DLD1 (cell line): ENCODE measurements at regions not wholly inside any gene's neighbourhood (a gene's known extent, or its start where the extent isn't known, plus 50 kb on each side); places are given as distances from the start of the nearest gene placed in this dataset.

Experiments
- in situ Hi-C: cut with HindIII; loops from 2 replicates; pipeline ENCODE4 v1.10.0; 2017; ENCODE audit warnings: low sequenced_read_pairs

DNA sequence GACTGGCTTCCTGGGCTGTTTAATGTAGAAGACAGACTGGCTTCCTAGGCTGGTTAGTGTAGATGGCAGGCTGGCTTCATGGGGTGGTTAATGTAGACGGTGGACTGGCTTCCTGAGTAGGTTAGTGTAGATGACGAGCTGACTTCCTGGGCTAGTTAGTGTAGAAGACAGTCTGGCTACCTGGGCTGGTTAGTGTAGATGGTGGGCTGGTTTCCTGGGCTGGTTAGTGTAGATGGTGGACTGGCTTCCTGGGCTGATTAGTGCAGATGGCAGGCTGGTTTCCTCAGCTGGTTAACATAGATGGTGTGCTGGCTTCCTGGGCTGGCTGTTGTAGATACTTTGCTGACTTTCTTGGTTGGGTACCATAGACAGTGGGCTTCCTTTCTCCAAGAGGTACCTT is 122.9 kb upstream of the PPP2R2D start:
- in situ Hi-C loops: no loop called here

- in situ Hi-C loops: no loop called here
These were observed 122.4 kb upstream of the PPP2R2D start for GRCh38 chr10:131778385-131778784.

DNA sequence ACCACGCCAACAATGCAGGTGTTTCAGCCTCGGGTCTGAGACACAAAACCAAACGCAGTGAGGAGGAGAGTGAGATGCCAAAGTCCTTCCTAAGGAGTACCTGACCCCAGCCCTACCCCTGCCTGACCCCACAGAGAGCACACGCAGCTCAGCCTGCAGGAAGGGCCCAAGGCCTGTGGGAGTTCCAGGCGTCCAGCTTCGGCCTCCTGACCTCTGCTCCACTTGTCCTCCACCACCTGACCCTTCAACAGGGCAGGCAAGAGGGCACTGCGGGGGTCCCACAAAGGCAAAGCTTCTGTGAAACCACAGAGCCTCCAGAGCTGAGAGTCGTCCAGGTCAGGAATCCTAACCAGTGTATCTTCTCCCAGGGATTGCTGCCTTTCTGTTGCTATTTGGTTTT is 122.0 kb upstream of the PPP2R2D start:
- in situ Hi-C loops: no loop called here

- in situ Hi-C loops: no loop called here
These were observed 121.0 kb upstream of the PPP2R2D start for GRCh38 chr10:131779661-131780394.

DNA sequence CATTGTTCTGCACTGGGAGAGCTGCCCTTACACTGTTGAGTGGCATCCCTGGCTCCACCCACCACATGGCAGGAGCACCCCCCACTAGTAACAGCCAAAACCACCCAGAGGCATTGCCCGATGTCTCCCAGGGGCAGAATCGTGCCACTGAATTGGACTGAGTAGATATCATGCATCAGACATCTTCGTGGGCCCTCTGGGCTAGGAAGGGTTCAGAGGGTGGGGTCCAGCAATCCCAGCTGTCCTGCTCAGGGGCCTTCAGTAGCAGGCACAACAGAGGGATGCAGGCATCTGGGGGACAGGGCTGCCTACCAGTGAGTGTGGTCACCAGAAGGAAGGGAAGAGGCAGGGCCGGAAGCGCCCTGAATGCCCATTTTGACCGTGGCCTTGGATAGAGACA is 119.7 kb upstream of the PPP2R2D start:
- in situ Hi-C loops: no loop called here

GRCh38 chr10:131781791-131782190 is 119.0 kb upstream of the PPP2R2D start:
- in situ Hi-C loops: no loop called here

GRCh38 chr10:131784363-131785120 is 116.3 kb upstream of the PPP2R2D start:
- in situ Hi-C loops: no loop called here

GRCh38 chr10:131785121-131785460 is 115.7 kb upstream of the PPP2R2D start:
- in situ Hi-C loops: no loop called here

DNA sequence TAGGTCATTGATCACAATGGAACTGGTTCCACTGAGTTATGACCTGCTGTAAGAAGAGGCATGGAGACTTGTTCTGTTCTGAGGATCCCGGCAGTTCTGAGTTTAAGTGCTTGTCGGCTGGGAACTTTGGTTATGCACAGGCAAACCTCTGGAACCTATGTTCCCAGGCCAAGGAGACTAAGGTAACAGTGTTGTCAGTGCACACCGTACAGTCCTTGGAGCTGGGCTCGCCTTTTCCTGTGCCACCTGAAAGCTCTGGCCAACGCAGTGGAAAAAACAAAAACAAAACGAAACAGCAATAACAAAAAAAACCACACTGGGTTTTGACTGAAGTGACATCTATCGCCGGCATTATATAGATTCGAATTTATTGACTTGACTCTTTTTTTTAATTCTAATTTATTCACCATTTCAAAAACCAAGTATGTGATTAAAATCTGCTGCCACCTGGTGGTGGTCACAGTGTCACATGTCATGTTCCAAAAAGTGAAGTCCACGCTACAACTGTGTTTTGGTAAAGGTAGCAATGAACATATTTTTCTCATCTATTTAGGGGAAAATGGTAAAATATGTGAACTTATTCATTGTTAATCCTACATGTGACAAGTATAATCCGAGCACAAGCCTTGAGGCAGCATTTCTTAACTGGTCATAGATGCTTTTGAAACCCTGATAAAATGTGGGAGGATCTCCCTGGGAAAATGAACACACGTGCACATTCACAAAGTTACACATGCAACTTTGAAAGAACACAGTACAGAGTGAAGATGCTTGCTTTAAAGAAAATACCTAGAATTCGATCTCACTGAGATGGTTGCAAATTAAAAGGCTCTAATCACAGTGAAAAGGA is 113.8 kb upstream of the PPP2R2D start:
- in situ Hi-C loops: no loop called here

GRCh38 chr10:131787961-131788360 is 112.8 kb upstream of the PPP2R2D start:
- in situ Hi-C loops: no loop called here

GRCh38 chr10:131788386-131788785 is 112.4 kb upstream of the PPP2R2D start:
- in situ Hi-C loops: no loop called here

GRCh38 chr10:131789516-131789915 is 111.3 kb upstream of the PPP2R2D start:
- in situ Hi-C loops: no loop called here

DNA sequence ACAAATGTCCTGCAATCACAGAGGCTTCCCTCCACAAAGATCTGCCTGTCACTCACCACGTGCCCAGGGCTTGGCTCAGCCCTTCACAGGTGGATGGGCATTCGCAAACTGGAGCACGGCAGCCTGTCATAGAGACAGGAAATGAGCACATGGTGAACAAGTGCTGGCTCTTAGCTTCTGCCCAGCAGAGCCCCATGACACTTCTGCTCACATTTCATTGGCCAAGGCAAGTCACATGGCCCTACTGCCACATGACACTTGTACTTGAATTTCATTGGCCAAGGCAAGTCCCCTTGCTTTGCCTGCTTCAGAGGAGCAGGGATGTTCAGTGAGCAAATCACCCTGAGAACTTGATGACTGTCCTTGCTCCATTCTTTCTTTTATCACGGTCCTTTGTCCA is 110.8 kb upstream of the PPP2R2D start:
- in situ Hi-C loops: no loop called here

DNA sequence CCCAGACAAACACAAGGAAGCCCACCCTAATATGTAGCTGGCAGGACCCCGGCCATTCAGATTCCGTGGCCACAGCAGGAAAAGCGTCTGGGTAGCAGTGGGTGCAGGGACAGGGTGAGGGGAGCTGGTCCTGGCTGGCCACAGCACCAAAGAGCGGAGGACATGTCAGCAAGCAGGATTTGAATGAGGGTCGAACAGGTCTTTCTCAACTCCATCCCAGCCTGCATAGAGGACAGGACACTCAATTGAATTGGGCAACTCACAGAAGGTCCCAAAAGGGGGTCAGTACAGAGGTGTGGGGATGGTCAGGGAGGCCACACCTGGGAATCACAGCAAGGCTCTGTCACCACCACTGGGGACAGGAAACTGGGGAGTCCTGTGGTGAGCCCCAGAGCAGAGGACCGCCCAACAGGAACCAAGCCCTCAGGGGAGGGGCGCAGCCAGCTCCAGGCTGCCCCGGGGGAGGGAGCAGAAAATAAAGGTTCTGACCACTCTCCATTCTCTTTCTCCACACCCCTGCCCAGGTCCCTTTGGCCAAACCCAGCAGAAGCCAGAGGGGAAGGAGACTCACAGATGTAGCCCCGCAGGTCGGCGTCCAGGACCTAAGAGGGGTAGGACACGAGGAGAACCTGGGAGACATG is 108.7 kb upstream of the PPP2R2D start:
- in situ Hi-C loops: no loop called here

DNA sequence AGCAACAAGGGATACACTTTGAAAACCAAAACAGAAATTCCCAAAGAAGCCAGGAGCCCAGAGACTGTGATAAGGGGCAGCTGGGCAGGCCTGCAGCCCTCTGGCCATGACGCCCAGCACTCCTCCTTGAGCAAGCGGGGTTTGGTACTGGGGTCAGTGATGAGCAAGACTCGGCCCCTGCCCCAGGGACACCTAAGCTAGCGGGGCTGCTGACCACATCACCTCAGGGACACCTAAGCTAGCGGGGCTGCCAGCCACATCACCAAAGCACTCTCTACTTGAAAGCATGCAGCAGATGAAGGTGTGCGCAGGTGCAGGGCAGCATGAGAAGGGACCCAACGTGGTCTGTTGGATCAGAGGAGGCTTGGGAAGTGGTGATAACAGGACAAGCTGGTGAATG is 108.0 kb upstream of the PPP2R2D start:
- in situ Hi-C loops: no loop called here

DNA sequence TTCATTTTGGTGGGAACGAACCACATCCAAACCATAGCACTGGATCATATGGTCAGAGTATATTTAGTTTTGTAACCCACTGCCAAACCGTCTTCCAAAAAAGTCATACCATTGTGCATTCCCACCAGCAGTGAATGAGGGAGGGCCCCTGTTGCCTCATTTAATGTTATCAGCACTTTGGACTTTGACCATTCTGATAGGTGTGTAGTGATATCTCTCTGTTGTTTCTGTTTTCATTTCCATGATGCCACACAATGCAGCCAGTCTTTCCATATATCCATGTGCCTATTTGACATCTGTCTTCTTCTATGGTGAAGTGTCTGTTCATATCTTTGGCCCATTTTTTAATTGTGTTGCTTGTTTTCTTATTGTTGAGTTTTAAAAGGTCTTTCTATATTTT is 105.0 kb upstream of the PPP2R2D start:
- in situ Hi-C loops: no loop called here

- in situ Hi-C loops: no loop called here
These were observed 103.2 kb upstream of the PPP2R2D start for GRCh38 chr10:131797626-131798025.

DNA sequence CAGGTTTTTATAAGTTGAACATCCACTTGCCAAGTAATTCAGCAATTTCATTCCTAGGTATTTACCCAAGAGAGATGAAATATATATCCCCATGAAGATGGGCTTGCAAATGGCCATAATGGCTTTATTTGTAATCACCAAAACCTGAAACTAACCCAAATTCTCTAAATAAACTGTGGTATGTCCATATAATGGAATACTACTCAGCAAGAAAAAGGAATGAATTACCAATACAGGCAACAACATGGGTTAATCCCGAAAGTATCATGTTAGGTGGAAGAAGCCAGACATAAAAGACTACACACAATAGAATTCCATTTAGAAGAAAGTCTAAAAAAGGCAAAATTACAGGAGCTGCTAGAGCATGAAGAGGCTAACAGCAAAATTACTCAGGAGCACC is 101.4 kb upstream of the PPP2R2D start:
- in situ Hi-C loops: no loop called here

DNA sequence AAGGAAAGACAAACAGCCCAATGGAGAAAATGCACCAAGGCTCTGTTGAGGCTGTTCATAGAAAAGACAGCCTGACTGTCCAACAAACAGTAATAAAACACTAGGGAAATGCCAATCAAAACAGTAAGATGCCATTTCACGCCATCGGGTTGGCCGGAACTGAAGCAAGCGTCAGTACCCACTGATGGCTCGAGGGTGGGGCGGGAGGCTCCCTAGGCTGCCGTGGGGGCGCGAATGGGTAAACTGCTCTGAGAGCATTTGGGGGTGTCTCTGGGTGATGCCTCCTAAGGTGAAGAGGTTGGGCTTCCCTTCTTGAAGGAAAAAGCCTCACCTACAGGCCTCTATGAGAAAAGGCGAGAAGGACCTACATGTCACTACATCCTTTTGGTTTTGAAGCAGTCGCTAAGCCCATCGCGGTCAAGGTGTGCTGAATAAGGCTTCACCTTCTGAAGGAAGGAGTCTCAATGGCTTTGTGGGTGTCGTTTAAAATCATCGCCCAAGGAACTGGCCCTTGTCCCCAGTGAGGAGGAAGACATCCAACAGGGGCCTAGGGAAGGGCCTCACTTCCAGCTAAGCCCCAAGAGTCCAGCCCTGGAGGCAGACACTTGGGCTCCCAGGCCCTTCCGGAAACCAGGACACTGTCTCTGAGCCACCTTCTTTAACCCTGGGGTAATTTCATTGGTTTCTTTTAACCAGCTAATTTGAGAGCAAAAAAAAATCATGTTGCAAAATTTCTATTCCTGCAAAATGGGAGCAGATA is 98.5 kb upstream of the PPP2R2D start:
- in situ Hi-C loops: no loop called here

DNA sequence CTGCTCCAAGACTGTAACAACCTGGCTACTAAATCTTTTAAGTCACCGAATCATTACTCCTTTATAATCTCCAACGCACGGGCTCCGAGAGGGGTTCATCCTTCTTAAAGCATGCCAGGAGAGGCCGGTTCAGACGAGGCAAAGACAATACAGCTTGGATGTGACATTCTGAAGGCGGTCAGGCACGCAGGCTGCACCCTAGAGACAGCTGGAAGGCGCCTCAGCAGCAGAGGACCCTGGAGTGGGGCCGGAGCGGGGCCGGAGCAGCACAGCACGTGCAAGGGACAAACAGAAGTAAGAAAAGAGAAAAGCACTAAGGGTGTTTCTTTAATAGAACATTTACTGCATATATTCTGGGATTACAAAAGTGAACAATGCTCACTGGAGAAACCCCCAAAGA is 97.8 kb upstream of the PPP2R2D start:
- in situ Hi-C loops: no loop called here
